Heart right ventricle (tissue), 16 donors: ENCODE measurements at regions not wholly inside any gene's neighbourhood (a gene's known extent, or its start where the extent isn't known, plus 50 kb on each side); places are given as distances from the start of the nearest gene placed in this dataset.

Source experiments
- ATAC-seq, 8 donors: fragments of 200-7000 bp; cut with Tn5 transposase; one replicate each; pipeline ENCODE4 v1.9.1; 2020; ENCODE audit warnings: mild to moderate bottlenecking in 8 of 8, moderate library complexity in 8 of 8, moderate number of reproducible peaks in 1 of 8
- DNase-seq, 2 donors: peaks; one replicate each; pipeline ENCODE4 v3.0.0-alpha.2; 2020
- H3K27ac ChIP-seq, 10 donors: fragments of 200-600 bp; sonication (generic) in 2 of 10; one replicate each; pipeline versions ENCODE4 v1.5.0 to v1.8.0; 2020 to 2022; ENCODE audit warnings: mild to moderate bottlenecking in 3 of 10
- H3K27me3 ChIP-seq, 7 donors: fragments of 200-600 bp; one replicate each; pipeline ENCODE4 v1.8.0; 2021 to 2022; ENCODE audit warnings: mild to moderate bottlenecking in 2 of 7
- H3K36me3 ChIP-seq, 9 donors: fragments of 200-600 bp; sonication (generic) in 1 of 9; one replicate each; pipeline versions ENCODE4 v1.5.0 to v1.8.0; 2020 to 2022; ENCODE audit warnings: mild to moderate bottlenecking in 2 of 9
- H3K4me1 ChIP-seq, 9 donors: fragments of 200-600 bp; sonication (generic) in 1 of 9; one replicate each; pipeline versions ENCODE4 v1.5.0 to v1.8.0; 2020 to 2022; ENCODE audit warnings: mild to moderate bottlenecking in 4 of 9
- H3K4me3 ChIP-seq, 10 donors: fragments of 200-600 bp; sonication (generic) in 2 of 10; one replicate each; pipeline versions ENCODE4 v1.5.0 to v1.8.0; 2020 to 2022; ENCODE audit warnings: mild to moderate bottlenecking in 7 of 10, moderate library complexity in 2 of 10
- H3K9me3 ChIP-seq, 11 donors: fragments of 200-600 bp in 10 of 11; sonication (generic) in 2 of 11; one replicate each; pipeline versions ENCODE4 v1.5.0 to v1.8.0; 2013 to 2022; ENCODE audit warnings: mild to moderate bottlenecking in 2 of 11, control low read depth in 1 of 11, moderate library complexity in 1 of 11
- WGBS, 2 donors: extraction: QIAGEN DNeasy Blood & Tissue Kit; methylation state at CpG; one replicate each; pipeline ENCODE4 v1.1.7; 2013; ENCODE audit warnings: inconsistent platforms in 1 of 2; 5-methylcytosine and 5-hydroxymethylcytosine counted together
- intact Hi-C, 10 donors: fragments of 100-400 bp; cut with DNase I; formaldehyde crosslinking; loops; one replicate each; pipeline versions ENCODE4 v1.11.1 to v1.14.2; 2022
- TF ChIP-seq, protein P1 (sequence below), 9 donors: fragments of 200-600 bp; sonication (generic) in 2 of 9; IDR thresholded peaks; one replicate each; pipeline versions ENCODE4 v1.5.0 to v1.8.0; 2021 to 2022; ENCODE audit warnings: antibody characterized with exemption in 9 of 9, mild to moderate bottlenecking in 5 of 9, moderate library complexity in 1 of 9
- donor health status: Arrhythmogenic right ventricular cardiomyopathy.
- donor health status: ischemic (EF 13 %, LVEDD 7.1; RV severe dilation, severe dysfunction).
- donor health status: healthy with polysubstance abuse.
- donor health status: DM: no; HTN: yes; CAD: no.
- donor health status: DM: no; HTN: no; CAD: no.
- donor health status: ischemic (EF 25% LVEDD 6.9; RV normal size, moderate dysfunction).
- donor health status: ischemic (EF 25% LVEDD 5.7; RV mildly dilated, moderate dysfunction).
- donor health status: healthy.
- donor health status: DM: yes; HTN: yes; CAD: no.
- donor health status: Ischemic cardiomyopathy.
- donor health status: ischemic (EF 35%, LVEDD 5.7; RV mildly dilated, moderate dysfunction).
- donor health status: nonischemic (EF 11% LVEDD 7.7; RV severe dilation, severe dysfunction).
- donor health status: DM: yes; HTN: yes; CAD: no.
- donor health status: PGD.
- donor health status: ischemic (EF 29% LVEDD 5.4; RV normal size, mild dysfunction).
- donor health status: nonischemic (EF 23%, LVEDD 6.1; RV moderate dilation, normal function).

DNA sequence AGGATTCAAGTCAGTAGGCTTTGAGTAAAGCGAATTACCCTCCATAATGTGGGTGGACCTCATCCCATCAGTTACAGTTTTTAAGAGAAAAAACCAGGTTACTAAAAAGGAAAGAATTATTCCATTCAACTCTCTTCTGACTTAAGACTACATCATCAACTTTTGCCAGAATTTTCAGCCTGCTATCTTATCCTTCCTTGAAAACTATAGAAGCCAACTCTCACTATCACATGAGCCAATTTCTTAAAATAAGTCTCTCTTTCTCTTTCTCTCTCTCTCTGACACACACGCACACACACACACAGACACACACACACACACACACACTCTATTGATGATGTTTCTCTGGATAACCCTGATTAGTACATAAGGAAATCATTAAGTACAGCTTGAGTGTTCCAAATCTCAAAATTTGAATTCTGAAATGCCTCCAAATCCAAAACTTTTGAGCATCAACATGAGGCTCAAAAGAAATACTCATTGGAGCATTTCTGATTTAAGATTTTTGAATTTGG lies 217.0 kb upstream of the PRR20A start:
- WGBS, 2 donors: 67% methylated on average over 2 of the region's 2 CpGs
- no peaks in the 10 kb centered on the region for H3K9me3 ChIP-seq
- no peak for DNase-seq
- intact Hi-C loops: no loop called here
- ATAC-seq: no peak
- H3K4me3 ChIP-seq: no peak overlapping the region
- no peak overlapping the region for H3K27ac ChIP-seq
- H3K27me3 ChIP-seq: no peaks in the 10 kb centered on the region
- H3K4me1 ChIP-seq: no peaks in the 10 kb centered on the region
- H3K36me3 ChIP-seq: no peaks in the 10 kb centered on the region
- TF ChIP-seq, protein P1, sequence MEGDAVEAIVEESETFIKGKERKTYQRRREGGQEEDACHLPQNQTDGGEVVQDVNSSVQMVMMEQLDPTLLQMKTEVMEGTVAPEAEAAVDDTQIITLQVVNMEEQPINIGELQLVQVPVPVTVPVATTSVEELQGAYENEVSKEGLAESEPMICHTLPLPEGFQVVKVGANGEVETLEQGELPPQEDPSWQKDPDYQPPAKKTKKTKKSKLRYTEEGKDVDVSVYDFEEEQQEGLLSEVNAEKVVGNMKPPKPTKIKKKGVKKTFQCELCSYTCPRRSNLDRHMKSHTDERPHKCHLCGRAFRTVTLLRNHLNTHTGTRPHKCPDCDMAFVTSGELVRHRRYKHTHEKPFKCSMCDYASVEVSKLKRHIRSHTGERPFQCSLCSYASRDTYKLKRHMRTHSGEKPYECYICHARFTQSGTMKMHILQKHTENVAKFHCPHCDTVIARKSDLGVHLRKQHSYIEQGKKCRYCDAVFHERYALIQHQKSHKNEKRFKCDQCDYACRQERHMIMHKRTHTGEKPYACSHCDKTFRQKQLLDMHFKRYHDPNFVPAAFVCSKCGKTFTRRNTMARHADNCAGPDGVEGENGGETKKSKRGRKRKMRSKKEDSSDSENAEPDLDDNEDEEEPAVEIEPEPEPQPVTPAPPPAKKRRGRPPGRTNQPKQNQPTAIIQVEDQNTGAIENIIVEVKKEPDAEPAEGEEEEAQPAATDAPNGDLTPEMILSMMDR (IDR thresholded peaks at IDR 0.05): no peak

DNA sequence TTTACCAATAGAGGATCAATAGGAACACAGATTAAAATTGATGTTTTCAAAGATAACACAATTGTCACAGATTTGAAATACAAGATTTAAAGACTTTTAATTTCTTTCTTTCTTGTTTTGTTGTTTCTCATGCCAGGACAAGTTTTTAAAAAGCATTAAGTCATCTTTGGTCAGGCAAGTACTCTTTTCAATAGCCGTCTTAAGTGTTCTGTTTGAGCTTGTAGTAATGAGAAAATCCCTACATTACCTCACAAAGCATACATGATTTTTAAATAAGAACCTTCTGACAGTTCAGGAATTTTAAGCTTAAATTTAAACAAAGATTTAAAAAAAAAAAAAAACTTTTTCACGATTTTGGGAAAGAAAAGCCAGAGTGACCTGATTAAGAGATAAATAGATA lies 216.3 kb upstream of the PRR20A start:
- H3K36me3 ChIP-seq: no peaks in the 10 kb centered on the region
- no peak overlapping the region for H3K27ac ChIP-seq
- no peak for DNase-seq
- intact Hi-C loops: no loop called here
- ATAC-seq: no peak
- WGBS, 2 donors: 71 to 75% methylated on average over 2 of the region's 2 CpGs
- no peak overlapping the region for H3K4me3 ChIP-seq
- H3K27me3 ChIP-seq: no peaks in the 10 kb centered on the region
- TF ChIP-seq, protein P1 (IDR thresholded peaks at IDR 0.05): no peak
- no peaks in the 10 kb centered on the region for H3K9me3 ChIP-seq
- no peaks in the 10 kb centered on the region for H3K4me1 ChIP-seq

DNA sequence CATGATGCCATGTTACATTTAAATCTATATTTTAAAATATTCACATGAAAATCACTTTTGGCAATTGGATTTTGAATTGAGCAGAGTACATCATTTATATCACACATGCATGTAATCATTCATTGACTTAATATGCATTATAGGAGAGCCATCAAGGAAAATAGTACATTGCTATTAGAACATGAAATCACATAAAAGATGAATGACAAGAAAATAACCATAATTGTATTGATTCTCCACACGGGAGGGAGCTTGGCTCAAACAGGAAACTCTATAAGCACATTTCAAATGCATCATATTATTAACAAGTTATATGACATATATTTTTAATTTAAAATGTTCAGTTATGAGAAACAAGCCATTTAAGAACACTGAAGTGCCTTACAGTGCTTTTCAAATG lies 208.6 kb upstream of the PRR20A start:
- WGBS, 2 donors: 76 to 77% methylated on average over 1 of the region's 1 CpG
- Histone ChIP-seq H3K4me3 (no peak overlapping the region), H3K27ac (no peak overlapping the region), H3K9me3 (peaks cover 0 to 5% (median 0%) of the 10 kb centered on the region in 11 donors), H3K36me3 (no peaks in the 10 kb centered on the region), H3K4me1 (no peaks in the 10 kb centered on the region), H3K27me3 (no peaks in the 10 kb centered on the region)
- intact Hi-C loops: no loop called here
- ATAC-seq (no peak), DNase-seq (no peak)
- TF ChIP-seq, protein P1 (IDR thresholded peaks at IDR 0.05): no peak

DNA sequence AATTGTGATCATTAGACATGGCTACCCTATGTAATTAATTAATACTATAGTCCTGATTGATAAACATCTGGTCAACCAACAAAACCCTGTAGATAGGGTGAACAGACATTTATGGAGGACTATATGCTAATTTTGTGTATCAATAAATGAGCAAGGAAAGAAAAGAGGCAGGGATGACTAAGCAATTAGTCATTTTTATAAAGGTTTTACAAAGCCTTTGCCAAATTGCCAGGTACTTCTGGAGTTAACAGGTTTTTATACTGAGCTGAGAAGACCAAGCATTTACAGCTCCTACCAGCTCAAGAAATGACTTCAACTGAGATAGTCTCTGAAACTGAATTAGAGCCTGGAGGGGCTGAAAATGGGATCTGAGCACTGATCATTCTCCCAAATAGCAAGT lies 186.8 kb upstream of the PRR20A start:
- no peak for DNase-seq
- intact Hi-C loops: no loop called here
- no peak overlapping the region for H3K4me3 ChIP-seq
- TF ChIP-seq, protein P1 (IDR thresholded peaks at IDR 0.05): no peak
- no peaks in the 10 kb centered on the region for H3K4me1 ChIP-seq
- H3K27ac ChIP-seq: no peak overlapping the region
- no peaks in the 10 kb centered on the region for H3K36me3 ChIP-seq
- H3K9me3 ChIP-seq: peaks cover 0 to 3% (median 0%) of the 10 kb centered on the region in 11 donors
- ATAC-seq: no peak
- no peaks in the 10 kb centered on the region for H3K27me3 ChIP-seq
